ENCODE measurements at regions not wholly inside any gene's neighbourhood (a gene's known extent, or its start where the extent isn't known, plus 50 kb on each side); places are given as distances from the start of the nearest gene placed in this dataset.
"Not testable (repeated sequence)": the region's sequence is repeated elsewhere in the genome, so short reads cannot be mapped to it uniquely, and the experiment has no call there.

- H3K27ac Mint-ChIP-seq, result no peak overlapping the region
- DNase-seq (no peak), ATAC-seq (no peak)
- no peak overlapping the region for H3K4me3 Mint-ChIP-seq
- intact Hi-C loops (cut with micrococcal nuclease), result no loop called here
- Histone ChIP-seq H3K36me3 (ENCODE audit: control insufficient read depth, insufficient read depth, low read length) (no peaks in the 10 kb centered on the region), H3K4me1 (ENCODE audit: control insufficient read depth, insufficient read depth, low read length) (no peaks in the 10 kb centered on the region), H3K9me3 (ENCODE audit: control insufficient read depth, insufficient read depth, low read length) (peaks cover 16% of the 10 kb centered on the region), H3K27ac (ENCODE audit: low read length) (no peak overlapping the region), H3K27me3 (ENCODE audit: control insufficient read depth, insufficient read depth, low read length) (no peaks in the 10 kb centered on the region), H3K4me3 (ENCODE audit: low read length) (no peak overlapping the region)
- TF ChIP-seq, protein P1, sequence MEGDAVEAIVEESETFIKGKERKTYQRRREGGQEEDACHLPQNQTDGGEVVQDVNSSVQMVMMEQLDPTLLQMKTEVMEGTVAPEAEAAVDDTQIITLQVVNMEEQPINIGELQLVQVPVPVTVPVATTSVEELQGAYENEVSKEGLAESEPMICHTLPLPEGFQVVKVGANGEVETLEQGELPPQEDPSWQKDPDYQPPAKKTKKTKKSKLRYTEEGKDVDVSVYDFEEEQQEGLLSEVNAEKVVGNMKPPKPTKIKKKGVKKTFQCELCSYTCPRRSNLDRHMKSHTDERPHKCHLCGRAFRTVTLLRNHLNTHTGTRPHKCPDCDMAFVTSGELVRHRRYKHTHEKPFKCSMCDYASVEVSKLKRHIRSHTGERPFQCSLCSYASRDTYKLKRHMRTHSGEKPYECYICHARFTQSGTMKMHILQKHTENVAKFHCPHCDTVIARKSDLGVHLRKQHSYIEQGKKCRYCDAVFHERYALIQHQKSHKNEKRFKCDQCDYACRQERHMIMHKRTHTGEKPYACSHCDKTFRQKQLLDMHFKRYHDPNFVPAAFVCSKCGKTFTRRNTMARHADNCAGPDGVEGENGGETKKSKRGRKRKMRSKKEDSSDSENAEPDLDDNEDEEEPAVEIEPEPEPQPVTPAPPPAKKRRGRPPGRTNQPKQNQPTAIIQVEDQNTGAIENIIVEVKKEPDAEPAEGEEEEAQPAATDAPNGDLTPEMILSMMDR (IDR thresholded peaks at IDR 0.05), result no peak
- H3K9me3 Mint-ChIP-seq, result peaks cover 7 to 22% of the 10 kb centered on the region in 2 donors
- H3K27me3 Mint-ChIP-seq (ENCODE audit: low read depth in 2 of 2), result no peaks in the 10 kb centered on the region
- WGBS (ENCODE audit: insufficient coverage), result 80% methylated on average over 2 of the region's 2 CpGs
- peaks cover 6% of the 10 kb centered on the region for H3K36me3 Mint-ChIP-seq
- H3K4me1 Mint-ChIP-seq, result no peaks in the 10 kb centered on the region
Measured at GRCh38 chr13:90049989-90050671, 1297.4 kb upstream of the MIR17HG start.

DNA sequence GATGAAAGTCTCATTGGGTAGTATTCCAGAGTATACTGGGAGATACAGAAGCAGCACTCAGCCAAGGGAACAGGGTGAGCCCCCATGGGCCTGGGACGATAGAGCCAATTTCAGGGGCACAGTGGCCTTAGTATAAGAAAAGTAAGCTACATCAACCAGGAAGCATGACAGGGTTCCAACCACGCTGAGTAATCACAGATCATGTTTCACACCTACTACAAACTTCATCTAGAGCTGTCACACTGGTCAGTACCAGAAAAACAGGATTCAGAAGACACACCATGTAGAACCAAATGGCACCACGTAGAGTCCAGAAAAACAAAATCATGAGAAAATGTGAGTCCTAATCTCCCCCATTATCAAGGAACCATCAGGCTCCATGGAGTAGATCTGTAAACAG lies 1292.4 kb upstream of the MIR17HG start:
- Mint-ChIP-seq H3K27ac (no peak overlapping the region), H3K36me3 (no peaks in the 10 kb centered on the region), H3K4me1 (no peaks in the 10 kb centered on the region), H3K9me3 (peaks cover 3 to 11% of the 10 kb centered on the region in 2 donors), H3K4me3 (no peak overlapping the region), H3K27me3 (ENCODE audit: low read depth in 2 of 2) (no peaks in the 10 kb centered on the region)
- TF ChIP-seq, protein P1 (IDR thresholded peaks at IDR 0.05), result no peak
- Histone ChIP-seq H3K36me3 (ENCODE audit: control insufficient read depth, insufficient read depth, low read length) (no peaks in the 10 kb centered on the region), H3K27ac (ENCODE audit: low read length) (no peak overlapping the region), H3K4me1 (ENCODE audit: control insufficient read depth, insufficient read depth, low read length) (no peaks in the 10 kb centered on the region), H3K9me3 (ENCODE audit: control insufficient read depth, insufficient read depth, low read length) (no peaks in the 10 kb centered on the region), H3K4me3 (ENCODE audit: low read length) (no peak overlapping the region), H3K27me3 (ENCODE audit: control insufficient read depth, insufficient read depth, low read length) (no peaks in the 10 kb centered on the region)
- WGBS (ENCODE audit: insufficient coverage), result 68% methylated on average over 3 of the region's 3 CpGs
- intact Hi-C loops (cut with micrococcal nuclease), result no loop called here
- DNase-seq, result no peak
- no peak for ATAC-seq

GRCh38 chr13:90055760-90056159 lies 1291.7 kb upstream of the MIR17HG start:
- TF ChIP-seq, protein P1 (IDR thresholded peaks at IDR 0.05), result no peak
- Histone ChIP-seq H3K4me3 (ENCODE audit: low read length) (no peak overlapping the region), H3K4me1 (ENCODE audit: control insufficient read depth, insufficient read depth, low read length) (no peaks in the 10 kb centered on the region), H3K27me3 (ENCODE audit: control insufficient read depth, insufficient read depth, low read length) (no peaks in the 10 kb centered on the region), H3K9me3 (ENCODE audit: control insufficient read depth, insufficient read depth, low read length) (no peaks in the 10 kb centered on the region), H3K27ac (ENCODE audit: low read length) (no peak overlapping the region), H3K36me3 (ENCODE audit: control insufficient read depth, insufficient read depth, low read length) (no peaks in the 10 kb centered on the region)
- Mint-ChIP-seq H3K4me1 (no peaks in the 10 kb centered on the region), H3K4me3 (no peak overlapping the region), H3K27me3 (ENCODE audit: low read depth in 2 of 2) (no peaks in the 10 kb centered on the region), H3K27ac (no peak overlapping the region), H3K9me3 (peaks cover 3 to 11% of the 10 kb centered on the region in 2 donors), H3K36me3 (no peaks in the 10 kb centered on the region)
- ATAC-seq (no peak), DNase-seq (no peak)
- intact Hi-C loops (cut with micrococcal nuclease), result no loop called here

DNA sequence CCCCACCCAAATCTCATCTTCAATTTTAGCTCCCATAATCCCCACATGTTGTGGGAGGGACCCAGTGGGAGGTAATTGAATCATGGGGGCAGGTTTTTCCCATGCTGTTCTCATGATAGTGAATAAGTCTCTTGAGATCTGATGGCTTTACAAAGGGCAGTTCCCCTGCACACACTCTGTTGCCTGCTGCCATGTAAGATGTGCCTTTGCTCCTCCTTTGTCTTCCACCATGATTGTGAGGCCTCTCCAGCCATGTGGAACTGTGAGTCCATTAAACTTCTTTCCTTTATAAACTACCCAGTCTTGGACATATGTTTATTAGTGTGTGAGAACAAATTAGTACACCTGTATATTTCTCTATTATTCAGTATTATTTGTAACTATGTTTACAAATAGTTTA lies 1283.3 kb upstream of the MIR17HG start:
- H3K9me3 ChIP-seq (ENCODE audit: control insufficient read depth, insufficient read depth, low read length); H3K27me3 ChIP-seq (ENCODE audit: control insufficient read depth, insufficient read depth, low read length); H3K4me1 Mint-ChIP-seq; H3K27me3 Mint-ChIP-seq (ENCODE audit: low read depth in 2 of 2); H3K4me3 Mint-ChIP-seq; H3K36me3 Mint-ChIP-seq; DNase-seq; intact Hi-C loops (cut with micrococcal nuclease); H3K4me3 ChIP-seq (ENCODE audit: low read length); H3K27ac Mint-ChIP-seq; H3K36me3 ChIP-seq (ENCODE audit: control insufficient read depth, insufficient read depth, low read length); H3K27ac ChIP-seq (ENCODE audit: low read length); H3K4me1 ChIP-seq (ENCODE audit: control insufficient read depth, insufficient read depth, low read length); ATAC-seq: not testable (repeated sequence)
- peaks cover 11 to 14% of the 10 kb centered on the region in 2 donors for H3K9me3 Mint-ChIP-seq
